ENCODE measurements at regions not wholly inside any gene's neighbourhood (a gene's known extent, or its start where the extent isn't known, plus 50 kb on each side); places are given as distances from the start of the nearest gene placed in this dataset.

DNA sequence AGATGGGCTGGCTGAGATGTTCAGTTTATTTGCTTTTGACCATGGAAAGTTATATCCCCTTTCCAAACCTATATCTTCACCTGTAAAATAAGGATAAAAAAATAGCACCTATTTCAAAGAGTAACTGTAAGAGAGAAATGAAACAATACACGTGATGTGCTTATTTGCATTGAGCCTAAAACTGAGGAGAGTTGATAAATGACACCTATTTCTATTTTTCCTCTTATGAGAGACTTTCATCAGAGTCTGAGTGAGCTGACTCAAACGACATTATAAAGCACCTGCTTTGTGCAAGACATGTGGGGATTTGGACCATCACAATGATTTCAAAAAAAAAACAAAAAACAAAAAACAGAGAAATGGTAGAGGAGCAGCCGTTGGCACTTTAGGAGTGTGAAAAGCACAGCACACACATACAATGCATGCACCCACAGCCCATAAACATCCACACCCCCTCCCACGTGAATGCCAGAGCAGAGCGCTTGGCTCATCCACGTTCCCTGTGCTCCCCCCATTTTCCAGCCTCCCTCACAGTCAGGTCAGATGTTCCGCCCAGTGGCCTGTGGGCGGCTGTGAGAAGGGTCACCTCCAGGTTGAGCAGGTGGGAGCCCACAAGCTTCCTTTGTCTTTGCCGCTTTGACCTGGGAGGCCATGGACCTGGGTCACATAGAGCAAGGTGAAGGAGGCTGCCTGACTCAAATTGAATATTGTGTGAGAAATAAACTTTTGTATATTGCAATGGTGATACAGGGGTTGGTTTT, 253.2 kb upstream of the ZNF32 start:
- no peak overlapping the region for H3K23ac ChIP-seq (ENCODE audit: insufficient read length)
- H3K27ac ChIP-seq (ENCODE audit: low read depth, low read length) = no peak overlapping the region
- H4K5ac ChIP-seq (ENCODE audit: insufficient read length, low read depth, low read length) = no peak overlapping the region
- no peak overlapping the region for H3K4me2 ChIP-seq (ENCODE audit: insufficient read depth in 1 of 2, low read depth in 2 of 2, low read length in 2 of 2)
- no peaks in the 10 kb centered on the region for H3K36me3 ChIP-seq (ENCODE audit: control insufficient read depth in 2 of 4, insufficient read depth in 4 of 4, low read length in 3 of 4)
- no peak overlapping the region for H2BK15ac ChIP-seq (ENCODE audit: low read length)
- H3K4me1 ChIP-seq (replicated peaks in 1 of 4; ENCODE audit: control insufficient read depth in 3 of 4, insufficient read depth in 4 of 4, low read length in 3 of 4) = no peaks in the 10 kb centered on the region
- H3K23me2 ChIP-seq (ENCODE audit: low read depth, low read length) = no peaks in the 10 kb centered on the region
- H3K27me3 ChIP-seq (replicated peaks in 1 of 4; ENCODE audit: control insufficient read depth in 3 of 4, extremely low read depth in 1 of 4, insufficient read depth in 3 of 4, low read length in 3 of 4) = no peaks in the 10 kb centered on the region
- H3K9ac ChIP-seq (replicated peaks in 1 of 4; ENCODE audit: extremely low read depth in 1 of 4, low read depth in 3 of 4, low read length in 3 of 4) = no peak overlapping the region
- no peak overlapping the region for H3K18ac ChIP-seq (ENCODE audit: extremely low read depth, low read length)
- FAIRE-seq (no peak), DNase-seq (ENCODE audit: low read depth in 1 of 2, low spot score in 2 of 2) (no peak)
- H3K4me3 ChIP-seq (ENCODE audit: extremely low read depth in 1 of 4, insufficient read depth in 2 of 4, low read depth in 3 of 4, low read length in 4 of 4) = no peak overlapping the region
- H2BK5ac ChIP-seq (ENCODE audit: low read depth, low read length) = no peak overlapping the region
- no peaks in the 10 kb centered on the region; a peak in 1 of 4 replicates for H3K9me3 ChIP-seq (ENCODE audit: insufficient read depth in 2 of 2, low read depth in 1 of 2, low read length in 1 of 2)
- no peak overlapping the region for H2BK12ac ChIP-seq (ENCODE audit: low read depth, low read length)
- H4K8ac ChIP-seq (ENCODE audit: extremely low read depth, insufficient read depth, low read length) = no peak overlapping the region
- 88% methylated on average over 9 of the region's 9 CpGs; no CpG with 5 or more reads in 1 of the 2 experiments for WGBS, 2 experiments (ENCODE audit: extremely low coverage in 1 of 2, insufficient coverage in 1 of 2, insufficient read length in 1 of 2, insufficient replicate concordance in 2 of 2, low coverage in 1 of 2, low lambda C conversion rate in 2 of 2, missing lambda C conversion rate in 1 of 2)
- no peaks in the 10 kb centered on the region for H4K20me1 ChIP-seq (replicated peaks in 1 of 2; ENCODE audit: control insufficient read depth in 1 of 2, insufficient read depth in 2 of 2, low read length in 2 of 2)
- no peaks in the 10 kb centered on the region for H3K79me2 ChIP-seq (ENCODE audit: control insufficient read depth in 1 of 2, insufficient read depth in 2 of 2, low read length in 2 of 2)
- no peak overlapping the region for H3K4ac ChIP-seq (replicated peaks; ENCODE audit: insufficient read length, low read depth, low read length)
- ChIA-PET CTCF (ENCODE audit: partially characterized antibody) (interaction anchor here (0.6 to 3.4 kb wide), 5 partner anchors 8 to 267 kb away, joined by 3 to 14 read pairs (median 4); no protein-coding TSS in a partner anchor), POLR2A (ENCODE audit: partially characterized antibody) (no interaction called here)
- H2AK5ac ChIP-seq (ENCODE audit: low read depth, low read length) = no peak overlapping the region
- H3K79me1 ChIP-seq (ENCODE audit: low read depth, low read length) = no peaks in the 10 kb centered on the region
- H3K14ac ChIP-seq (ENCODE audit: insufficient read length) = no peak overlapping the region
- no peak overlapping the region for H2BK20ac ChIP-seq (ENCODE audit: low read length)
- H4K91ac ChIP-seq (replicated peaks; ENCODE audit: insufficient read length, low read length) = no peak overlapping the region
- H3K56ac ChIP-seq (replicated peaks; ENCODE audit: insufficient read length, low read depth, low read length) = no peak overlapping the region
- H2BK120ac ChIP-seq (replicated peaks; ENCODE audit: low read depth, low read length) = no peak overlapping the region
- H2AFZ ChIP-seq (ENCODE audit: low read length) = no peak overlapping the region
- TF ChIP-seq GTF2F1 (IDR thresholded peaks at IDR 0.05; ENCODE audit: borderline replicate concordance, low read depth, low read length) = no peak
- no peak for TF ChIP-seq TAF1 (IDR thresholded peaks at IDR 0.05; ENCODE audit: low read depth, low read length)
- TF ChIP-seq TAF7 (optimal IDR thresholded peaks at IDR 0.05; ENCODE audit: borderline replicate concordance, low read depth, low read length) = no peak
- TF ChIP-seq, protein P1, sequence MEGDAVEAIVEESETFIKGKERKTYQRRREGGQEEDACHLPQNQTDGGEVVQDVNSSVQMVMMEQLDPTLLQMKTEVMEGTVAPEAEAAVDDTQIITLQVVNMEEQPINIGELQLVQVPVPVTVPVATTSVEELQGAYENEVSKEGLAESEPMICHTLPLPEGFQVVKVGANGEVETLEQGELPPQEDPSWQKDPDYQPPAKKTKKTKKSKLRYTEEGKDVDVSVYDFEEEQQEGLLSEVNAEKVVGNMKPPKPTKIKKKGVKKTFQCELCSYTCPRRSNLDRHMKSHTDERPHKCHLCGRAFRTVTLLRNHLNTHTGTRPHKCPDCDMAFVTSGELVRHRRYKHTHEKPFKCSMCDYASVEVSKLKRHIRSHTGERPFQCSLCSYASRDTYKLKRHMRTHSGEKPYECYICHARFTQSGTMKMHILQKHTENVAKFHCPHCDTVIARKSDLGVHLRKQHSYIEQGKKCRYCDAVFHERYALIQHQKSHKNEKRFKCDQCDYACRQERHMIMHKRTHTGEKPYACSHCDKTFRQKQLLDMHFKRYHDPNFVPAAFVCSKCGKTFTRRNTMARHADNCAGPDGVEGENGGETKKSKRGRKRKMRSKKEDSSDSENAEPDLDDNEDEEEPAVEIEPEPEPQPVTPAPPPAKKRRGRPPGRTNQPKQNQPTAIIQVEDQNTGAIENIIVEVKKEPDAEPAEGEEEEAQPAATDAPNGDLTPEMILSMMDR (IDR thresholded peaks at IDR 0.05; ENCODE audit: control extremely low read depth in 1 of 3, insufficient read depth in 1 of 3, low read depth in 1 of 3, low read length in 3 of 3) = no peak
- no peak for TF ChIP-seq BACH1 (IDR thresholded peaks at IDR 0.05; ENCODE audit: low read length)
- TF ChIP-seq POU5F1 (IDR thresholded peaks at IDR 0.05; ENCODE audit: low read depth, low read length) = no peak
- no peak for TF ChIP-seq RBBP5 (IDR thresholded peaks at IDR 0.05; ENCODE audit: borderline replicate concordance, low read depth, low read length)
- TF ChIP-seq MAFK (IDR thresholded peaks at IDR 0.05; ENCODE audit: low read depth, low read length) = no peak
- TF ChIP-seq HDAC2 (IDR thresholded peaks at IDR 0.05; ENCODE audit: borderline replicate concordance in 1 of 2, low read depth in 2 of 2, low read length in 2 of 2) = no peak
- no peak for TF ChIP-seq TBP (IDR thresholded peaks at IDR 0.05; ENCODE audit: low read depth, low read length)
- no peak for TF ChIP-seq FOSL1 (IDR thresholded peaks at IDR 0.05; ENCODE audit: insufficient read depth, low read depth, low read length)

Data from H1 (cell line).